ENCODE measurements at regions not wholly inside any gene's neighbourhood (a gene's known extent, or its start where the extent isn't known, plus 50 kb on each side); places are given as distances from the start of the nearest gene placed in this dataset.

- WGBS (ENCODE audit: insufficient coverage), result 93% methylated on average over 1 of the region's 1 CpG
- no peaks in the 10 kb centered on the region for H3K27me3 ChIP-seq (ENCODE audit: control insufficient read depth, insufficient read depth, low read length)
- H3K9me3 ChIP-seq (ENCODE audit: control insufficient read depth, insufficient read depth, low read length), result no peaks in the 10 kb centered on the region
- peaks cover 6% of the 10 kb centered on the region for H3K4me1 ChIP-seq (ENCODE audit: control insufficient read depth, insufficient read depth, low read length)
- H3K36me3 ChIP-seq (ENCODE audit: control insufficient read depth, insufficient read depth, low read length), result no peaks in the 10 kb centered on the region
- DNase-seq (ENCODE audit: low read depth in 4 of 6, low spot score in 6 of 6), result peak in 1 of 6 donors; percentile 20
- no peak overlapping the region for H3K27ac ChIP-seq (ENCODE audit: low read depth, low read length)
- no peak overlapping the region for H3K4me3 ChIP-seq (ENCODE audit: low read depth, low read length)
These were observed 60.4 kb downstream of the FOXI2 start for GRCh38 chr10:127797339-127797738.

- 40% methylated on average over 6 of the region's 6 CpGs for WGBS (ENCODE audit: insufficient coverage)
- H3K27me3 ChIP-seq (ENCODE audit: control insufficient read depth, insufficient read depth, low read length), result no peaks in the 10 kb centered on the region
- no peak overlapping the region for H3K27ac ChIP-seq (ENCODE audit: low read depth, low read length)
- no peaks in the 10 kb centered on the region for H3K9me3 ChIP-seq (ENCODE audit: control insufficient read depth, insufficient read depth, low read length)
- peak in 1 of 6 donors; percentile 43 for DNase-seq (ENCODE audit: low read depth in 4 of 6, low spot score in 6 of 6)
- no peak overlapping the region for H3K4me3 ChIP-seq (ENCODE audit: low read depth, low read length)
- H3K4me1 ChIP-seq (ENCODE audit: control insufficient read depth, insufficient read depth, low read length), result peaks cover 6% of the 10 kb centered on the region
- H3K36me3 ChIP-seq (ENCODE audit: control insufficient read depth, insufficient read depth, low read length), result no peaks in the 10 kb centered on the region
These were observed 61.1 kb downstream of the FOXI2 start for GRCh38 chr10:127798111-127798510.

- H3K4me3 ChIP-seq (ENCODE audit: low read depth, low read length), result no peak overlapping the region
- 93% methylated on average over 3 of the region's 3 CpGs for WGBS (ENCODE audit: insufficient coverage)
- no peak overlapping the region for H3K27ac ChIP-seq (ENCODE audit: low read depth, low read length)
- peaks cover 6% of the 10 kb centered on the region for H3K4me1 ChIP-seq (ENCODE audit: control insufficient read depth, insufficient read depth, low read length)
- H3K27me3 ChIP-seq (ENCODE audit: control insufficient read depth, insufficient read depth, low read length), result no peaks in the 10 kb centered on the region
- DNase-seq (ENCODE audit: low read depth in 4 of 6, low spot score in 6 of 6), result no peak
- H3K36me3 ChIP-seq (ENCODE audit: control insufficient read depth, insufficient read depth, low read length), result no peaks in the 10 kb centered on the region
- H3K9me3 ChIP-seq (ENCODE audit: control insufficient read depth, insufficient read depth, low read length), result no peaks in the 10 kb centered on the region
These were observed 64.3 kb downstream of the FOXI2 start for GRCh38 chr10:127801302-127801701.

GRCh38 chr10:127802531-127803095, 65.6 kb downstream of the FOXI2 start:
- no peaks in the 10 kb centered on the region for H3K36me3 ChIP-seq (ENCODE audit: control insufficient read depth, insufficient read depth, low read length)
- H3K27me3 ChIP-seq (ENCODE audit: control insufficient read depth, insufficient read depth, low read length), result no peaks in the 10 kb centered on the region
- DNase-seq (ENCODE audit: low read depth in 4 of 6, low spot score in 6 of 6), result peak in 4 of 6 donors; percentile 35 to 91 (median 48)
- no peak overlapping the region for H3K27ac ChIP-seq (ENCODE audit: low read depth, low read length)
- H3K4me3 ChIP-seq (ENCODE audit: low read depth, low read length), result no peak overlapping the region
- H3K4me1 ChIP-seq (ENCODE audit: control insufficient read depth, insufficient read depth, low read length), result peaks cover 6% of the 10 kb centered on the region
- H3K9me3 ChIP-seq (ENCODE audit: control insufficient read depth, insufficient read depth, low read length), result no peaks in the 10 kb centered on the region
- WGBS (ENCODE audit: insufficient coverage), result 76% methylated on average over 3 of the region's 6 CpGs

- Histone ChIP-seq H3K4me1 (ENCODE audit: control insufficient read depth, insufficient read depth, low read length) (no peaks in the 10 kb centered on the region), H3K9me3 (ENCODE audit: control insufficient read depth, insufficient read depth, low read length) (peaks cover 1% of the 10 kb centered on the region), H3K36me3 (ENCODE audit: control insufficient read depth, insufficient read depth, low read length) (no peaks in the 10 kb centered on the region), H3K27me3 (ENCODE audit: control insufficient read depth, insufficient read depth, low read length) (no peaks in the 10 kb centered on the region), H3K4me3 (ENCODE audit: low read depth, low read length) (no peak overlapping the region), H3K27ac (ENCODE audit: low read depth, low read length) (no peak overlapping the region)
- DNase-seq (ENCODE audit: low read depth in 4 of 6, low spot score in 6 of 6), result no peak
- WGBS (ENCODE audit: insufficient coverage), result 59% methylated on average over 4 of the region's 8 CpGs
These were observed 67.7 kb downstream of the FOXI2 start for GRCh38 chr10:127804696-127805095.

- DNase-seq (ENCODE audit: low read depth in 4 of 6, low spot score in 6 of 6), result peak in 1 of 6 donors; percentile 35
- peaks cover 1% of the 10 kb centered on the region for H3K9me3 ChIP-seq (ENCODE audit: control insufficient read depth, insufficient read depth, low read length)
- H3K36me3 ChIP-seq (ENCODE audit: control insufficient read depth, insufficient read depth, low read length), result no peaks in the 10 kb centered on the region
- no peak overlapping the region for H3K4me3 ChIP-seq (ENCODE audit: low read depth, low read length)
- H3K4me1 ChIP-seq (ENCODE audit: control insufficient read depth, insufficient read depth, low read length), result no peaks in the 10 kb centered on the region
- H3K27ac ChIP-seq (ENCODE audit: low read depth, low read length), result no peak overlapping the region
- H3K27me3 ChIP-seq (ENCODE audit: control insufficient read depth, insufficient read depth, low read length), result no peaks in the 10 kb centered on the region
- no CpG with 5 or more reads among the region's 3 CpGs for WGBS (ENCODE audit: insufficient coverage)
These were observed 69.0 kb downstream of the FOXI2 start for GRCh38 chr10:127805950-127806349.

- H3K27me3 ChIP-seq (ENCODE audit: control insufficient read depth, insufficient read depth, low read length), result no peaks in the 10 kb centered on the region
- no peaks in the 10 kb centered on the region for H3K36me3 ChIP-seq (ENCODE audit: control insufficient read depth, insufficient read depth, low read length)
- H3K4me3 ChIP-seq (ENCODE audit: low read depth, low read length), result no peak overlapping the region
- no peak for DNase-seq (ENCODE audit: low read depth in 4 of 6, low spot score in 6 of 6)
- H3K27ac ChIP-seq (ENCODE audit: low read depth, low read length), result no peak overlapping the region
- WGBS (ENCODE audit: insufficient coverage), result no CpG with 5 or more reads among the region's 2 CpGs
- H3K4me1 ChIP-seq (ENCODE audit: control insufficient read depth, insufficient read depth, low read length), result no peaks in the 10 kb centered on the region
- H3K9me3 ChIP-seq (ENCODE audit: control insufficient read depth, insufficient read depth, low read length), result peaks cover 1% of the 10 kb centered on the region
These were observed 75.1 kb downstream of the FOXI2 start for GRCh38 chr10:127812041-127812440.

GRCh38 chr10:127813290-127813689, 76.3 kb downstream of the FOXI2 start:
- Histone ChIP-seq H3K4me1 (ENCODE audit: control insufficient read depth, insufficient read depth, low read length) (no peaks in the 10 kb centered on the region), H3K36me3 (ENCODE audit: control insufficient read depth, insufficient read depth, low read length) (no peaks in the 10 kb centered on the region), H3K27me3 (ENCODE audit: control insufficient read depth, insufficient read depth, low read length) (no peaks in the 10 kb centered on the region), H3K4me3 (ENCODE audit: low read depth, low read length) (no peak overlapping the region), H3K27ac (ENCODE audit: low read depth, low read length) (no peak overlapping the region), H3K9me3 (ENCODE audit: control insufficient read depth, insufficient read depth, low read length) (peaks cover 1% of the 10 kb centered on the region)
- no CpG with 5 or more reads among the region's 2 CpGs for WGBS (ENCODE audit: insufficient coverage)
- DNase-seq (ENCODE audit: low read depth in 4 of 6, low spot score in 6 of 6), result peak in 3 of 6 donors; percentile 29 to 80 (median 45)

- H3K4me1 ChIP-seq (ENCODE audit: control insufficient read depth, insufficient read depth, low read length), result no peaks in the 10 kb centered on the region
- DNase-seq (ENCODE audit: low read depth in 4 of 6, low spot score in 6 of 6), result no peak
- 88% methylated on average over 2 of the region's 5 CpGs for WGBS (ENCODE audit: insufficient coverage)
These were observed 77.6 kb downstream of the CLRN3 start for GRCh38 chr10:127815147-127815546.

GRCh38 chr10:127824826-127825225, 67.9 kb downstream of the CLRN3 start:
- H3K36me3 ChIP-seq (ENCODE audit: control insufficient read depth, insufficient read depth, low read length), result no peaks in the 10 kb centered on the region
- 67% methylated on average over 1 of the region's 2 CpGs for WGBS (ENCODE audit: insufficient coverage)
- no peaks in the 10 kb centered on the region for H3K9me3 ChIP-seq (ENCODE audit: control insufficient read depth, insufficient read depth, low read length)
- H3K4me3 ChIP-seq (ENCODE audit: low read depth, low read length), result no peak overlapping the region
- no peaks in the 10 kb centered on the region for H3K27me3 ChIP-seq (ENCODE audit: control insufficient read depth, insufficient read depth, low read length)
- H3K27ac ChIP-seq (ENCODE audit: low read depth, low read length), result no peak overlapping the region
- DNase-seq (ENCODE audit: low read depth in 4 of 6, low spot score in 6 of 6), result no peak
- no peaks in the 10 kb centered on the region for H3K4me1 ChIP-seq (ENCODE audit: control insufficient read depth, insufficient read depth, low read length)

More at GRCh38 chr10:127815147-127815546, 77.6 kb downstream of the CLRN3 start:
- H3K36me3 ChIP-seq (ENCODE audit: control insufficient read depth, insufficient read depth, low read length), result no peaks in the 10 kb centered on the region
- no peaks in the 10 kb centered on the region for H3K27me3 ChIP-seq (ENCODE audit: control insufficient read depth, insufficient read depth, low read length)
- H3K4me3 ChIP-seq (ENCODE audit: low read depth, low read length), result no peak overlapping the region
- no peak overlapping the region for H3K27ac ChIP-seq (ENCODE audit: low read depth, low read length)
- H3K9me3 ChIP-seq (ENCODE audit: control insufficient read depth, insufficient read depth, low read length), result no peaks in the 10 kb centered on the region

Data from spinal cord (tissue), 9 donors.